Astrocyte (in vitro differentiated cells and primary cell): ENCODE measurements at regions not wholly inside any gene's neighbourhood (a gene's known extent, or its start where the extent isn't known, plus 50 kb on each side); places are given as distances from the start of the nearest gene placed in this dataset.

Source experiments
- EZH2 ChIP-seq: IDR thresholded peaks from 2 replicates; pipeline ENCODE4 v1.6.1; 2012; ENCODE audit warnings: mild to moderate bottlenecking, low read length, inconsistent platforms; ENCODE audit not compliant: insufficient read depth
- TF ChIP-seq, protein P1 (sequence below): IDR thresholded peaks from 2 replicates; pipeline ENCODE4 v1.5.1; 2011; ENCODE audit warnings: low read depth, mild to moderate bottlenecking, inconsistent platforms, low read length, moderate library complexity; ENCODE audit not compliant: insufficient read depth

DNA sequence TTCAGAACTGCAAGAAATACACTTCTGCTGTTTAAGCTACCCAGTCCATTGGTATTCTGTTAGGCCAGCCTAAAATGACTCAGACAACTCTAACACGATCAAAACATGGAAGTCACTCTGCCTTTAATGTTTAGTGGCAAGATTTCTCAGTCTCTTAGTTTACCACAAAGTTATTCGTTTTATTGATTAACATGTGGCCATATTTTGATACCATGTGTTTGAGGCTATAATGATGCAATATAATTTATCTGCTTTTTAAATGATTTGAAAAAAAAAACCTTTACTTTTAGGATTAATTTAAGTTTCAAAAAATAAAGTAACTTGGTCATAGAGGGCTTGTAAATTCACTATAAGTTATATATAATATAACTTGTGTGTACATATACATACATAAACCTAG, 223.4 kb downstream of the SPRY2 start:
- TF ChIP-seq, protein P1, sequence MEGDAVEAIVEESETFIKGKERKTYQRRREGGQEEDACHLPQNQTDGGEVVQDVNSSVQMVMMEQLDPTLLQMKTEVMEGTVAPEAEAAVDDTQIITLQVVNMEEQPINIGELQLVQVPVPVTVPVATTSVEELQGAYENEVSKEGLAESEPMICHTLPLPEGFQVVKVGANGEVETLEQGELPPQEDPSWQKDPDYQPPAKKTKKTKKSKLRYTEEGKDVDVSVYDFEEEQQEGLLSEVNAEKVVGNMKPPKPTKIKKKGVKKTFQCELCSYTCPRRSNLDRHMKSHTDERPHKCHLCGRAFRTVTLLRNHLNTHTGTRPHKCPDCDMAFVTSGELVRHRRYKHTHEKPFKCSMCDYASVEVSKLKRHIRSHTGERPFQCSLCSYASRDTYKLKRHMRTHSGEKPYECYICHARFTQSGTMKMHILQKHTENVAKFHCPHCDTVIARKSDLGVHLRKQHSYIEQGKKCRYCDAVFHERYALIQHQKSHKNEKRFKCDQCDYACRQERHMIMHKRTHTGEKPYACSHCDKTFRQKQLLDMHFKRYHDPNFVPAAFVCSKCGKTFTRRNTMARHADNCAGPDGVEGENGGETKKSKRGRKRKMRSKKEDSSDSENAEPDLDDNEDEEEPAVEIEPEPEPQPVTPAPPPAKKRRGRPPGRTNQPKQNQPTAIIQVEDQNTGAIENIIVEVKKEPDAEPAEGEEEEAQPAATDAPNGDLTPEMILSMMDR: no peak
- no peak for TF ChIP-seq EZH2
